ENCODE measurements at regions not wholly inside any gene's neighbourhood (a gene's known extent, or its start where the extent isn't known, plus 50 kb on each side); places are given as distances from the start of the nearest gene placed in this dataset.

DNA sequence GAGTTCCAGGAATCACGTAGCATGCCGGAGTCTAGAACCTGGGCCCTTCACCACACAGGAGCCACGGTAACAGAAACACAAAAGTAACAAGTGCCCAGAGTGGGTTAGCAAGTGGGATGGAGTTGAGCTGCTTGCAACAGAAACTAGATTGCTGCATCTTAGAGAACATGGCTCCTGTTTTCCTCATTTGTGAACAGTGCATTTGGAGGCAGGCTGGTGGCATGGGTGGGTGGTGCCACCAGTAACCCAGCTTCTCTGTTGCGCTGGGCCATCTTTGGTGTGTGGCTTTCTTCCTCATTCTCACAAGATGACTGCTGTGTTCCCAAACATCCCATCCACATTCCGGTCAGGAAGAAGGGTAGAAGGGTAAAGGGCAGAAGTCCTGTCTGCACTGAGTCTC lies 95.5 kb downstream of the KATNIP start:
- FAIRE-seq = no peak
- in situ Hi-C loops (cut with HindIII; ENCODE audit: extremely low pct_ligation_motif_present, low pct_unique_long_range_greater_than_20kb) = no loop called here
- 94% methylated on average over 5 of the region's 5 CpGs for WGBS (ENCODE audit: low lambda C conversion rate)

GRCh38 chr16:27646806-27647205 lies 96.9 kb downstream of the KATNIP start:
- Histone ChIP-seq H3K4me3 (replicated peaks in 1 of 3; ENCODE audit: insufficient read depth in 1 of 3, low read depth in 2 of 3, low read length in 3 of 3) (no peak overlapping the region), H3K4me2 (ENCODE audit: low read depth, low read length) (no peak overlapping the region), H3K4me1 (ENCODE audit: insufficient read depth, low read length) (no peaks in the 10 kb centered on the region), H3K36me3 (replicated peaks in 1 of 2; ENCODE audit: control insufficient read depth in 1 of 2, insufficient read depth in 2 of 2, low read length in 2 of 2) (0 out of 5 replicates have a peak, but pooled peaks cover 0 to 4% of the 10 kb centered on the region in 2 experiments), H3K9ac (ENCODE audit: insufficient read depth, low read depth, low read length) (no peak overlapping the region), H2AFZ (ENCODE audit: low read length) (no peak overlapping the region), H3K27me3 (ENCODE audit: control insufficient read depth in 1 of 2, insufficient read depth in 2 of 2, low read length in 2 of 2) (no peaks in the 10 kb centered on the region), H3K9me3 (ENCODE audit: low read length) (no peaks in the 10 kb centered on the region), H3K79me2 (ENCODE audit: insufficient read depth, low read length) (no peaks in the 10 kb centered on the region), H4K20me1 (ENCODE audit: insufficient read depth, low read length) (no peaks in the 10 kb centered on the region), H3K27ac (ENCODE audit: extremely low read length, insufficient read depth, low read length) (no peak overlapping the region)
- WGBS (ENCODE audit: low lambda C conversion rate) = 93% methylated on average over 5 of the region's 5 CpGs
- POLR2A ChIA-PET = no interaction called here
- CTCF ChIA-PET (ENCODE audit: low intra/inter-chr PET ratio, low total read pairs) = no interaction called here
- DNase-seq (ENCODE audit: low spot score) (no peak), FAIRE-seq (no peak), ATAC-seq (no peak)
- BruUV-seq (replicated peaks) = no TSS peak
- intact Hi-C loops (cut with micrococcal nuclease; ENCODE audit: unreplicated experiment) = no loop called here
- in situ Hi-C loops (cut with HindIII; ENCODE audit: extremely low pct_ligation_motif_present, low pct_unique_long_range_greater_than_20kb) = no loop called here
- TF ChIP-seq GLMP (CRISPR knock-in tag; IDR thresholded peaks at IDR 0.05; ENCODE audit: borderline replicate concordance) (no peak), NFIC (IDR thresholded peaks at IDR 0.05; ENCODE audit: low read length) (no peak), DNMT1 (CRISPR knock-in tag; IDR thresholded peaks at IDR 0.05) (no peak), JUND (CRISPR knock-in tag; IDR thresholded peaks at IDR 0.05) (no peak), ZNF747 (CRISPR knock-in tag; IDR thresholded peaks at IDR 0.05; ENCODE audit: borderline replicate concordance) (no peak), ZNF501 (CRISPR knock-in tag; IDR thresholded peaks at IDR 0.05) (no peak), ZMYM2 (CRISPR knock-in tag; IDR thresholded peaks at IDR 0.05) (no peak), HIVEP1 (CRISPR knock-in tag; IDR thresholded peaks at IDR 0.05) (no peak)
- TF ChIP-seq, protein P1, sequence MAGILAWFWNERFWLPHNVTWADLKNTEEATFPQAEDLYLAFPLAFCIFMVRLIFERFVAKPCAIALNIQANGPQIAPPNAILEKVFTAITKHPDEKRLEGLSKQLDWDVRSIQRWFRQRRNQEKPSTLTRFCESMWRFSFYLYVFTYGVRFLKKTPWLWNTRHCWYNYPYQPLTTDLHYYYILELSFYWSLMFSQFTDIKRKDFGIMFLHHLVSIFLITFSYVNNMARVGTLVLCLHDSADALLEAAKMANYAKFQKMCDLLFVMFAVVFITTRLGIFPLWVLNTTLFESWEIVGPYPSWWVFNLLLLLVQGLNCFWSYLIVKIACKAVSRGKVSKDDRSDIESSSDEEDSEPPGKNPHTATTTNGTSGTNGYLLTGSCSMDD (CRISPR knock-in tag; IDR thresholded peaks at IDR 0.05) = no peak

More for the DNA sequence above, 95.5 kb downstream of the KATNIP start:
- Histone ChIP-seq H3K4me1 (ENCODE audit: insufficient read depth, low read length) (no peaks in the 10 kb centered on the region), H3K27ac (ENCODE audit: extremely low read length, insufficient read depth, low read length) (no peak overlapping the region), H3K36me3 (replicated peaks in 1 of 2; ENCODE audit: control insufficient read depth in 1 of 2, insufficient read depth in 2 of 2, low read length in 2 of 2) (0 out of 5 replicates have a peak, but pooled peaks cover 0 to 4% of the 10 kb centered on the region in 2 experiments), H4K20me1 (ENCODE audit: insufficient read depth, low read length) (no peaks in the 10 kb centered on the region), H3K9ac (ENCODE audit: insufficient read depth, low read depth, low read length) (no peak overlapping the region), H3K79me2 (ENCODE audit: insufficient read depth, low read length) (no peaks in the 10 kb centered on the region), H3K27me3 (ENCODE audit: control insufficient read depth in 1 of 2, insufficient read depth in 2 of 2, low read length in 2 of 2) (no peaks in the 10 kb centered on the region), H3K4me2 (ENCODE audit: low read depth, low read length) (no peak overlapping the region), H3K4me3 (replicated peaks in 1 of 3; ENCODE audit: insufficient read depth in 1 of 3, low read depth in 2 of 3, low read length in 3 of 3) (no peak overlapping the region), H3K9me3 (ENCODE audit: low read length) (no peaks in the 10 kb centered on the region), H2AFZ (ENCODE audit: low read length) (no peak overlapping the region)
- ATAC-seq (no peak), DNase-seq (ENCODE audit: low spot score) (no peak)
- BruUV-seq (replicated peaks) = no TSS peak
- ChIA-PET CTCF (ENCODE audit: low intra/inter-chr PET ratio, low total read pairs) (no interaction called here), POLR2A (no interaction called here)
- intact Hi-C loops (cut with micrococcal nuclease; ENCODE audit: unreplicated experiment) = no loop called here
- TF ChIP-seq ZNF18 (CRISPR knock-in tag; IDR thresholded peaks at IDR 0.05; ENCODE audit: insufficient replicate concordance) (no peak), ZNF460 (CRISPR knock-in tag; IDR thresholded peaks at IDR 0.05; ENCODE audit: borderline replicate concordance) (no peak), HMGA1 (CRISPR knock-in tag; conservative IDR thresholded peaks at IDR 0.05) (no peak), FOSL2 (CRISPR knock-in tag; IDR thresholded peaks at IDR 0.05) (no peak), SNAI1 (CRISPR knock-in tag; IDR thresholded peaks at IDR 0.05; ENCODE audit: borderline replicate concordance) (no peak), ZNF468 (CRISPR knock-in tag; IDR thresholded peaks at IDR 0.05) (no peak), ZNF20 (CRISPR knock-in tag; IDR thresholded peaks at IDR 0.05) (no peak), TOPORS (CRISPR knock-in tag; IDR thresholded peaks at IDR 0.05) (no peak)

Measured in HepG2 (cell line).